HG02981 (cell line): ENCODE measurements at regions not wholly inside any gene's neighbourhood (a gene's known extent, or its start where the extent isn't known, plus 50 kb on each side); places are given as distances from the start of the nearest gene placed in this dataset.
"Not testable (repeated sequence)": the region's sequence is repeated elsewhere in the genome, so short reads cannot be mapped to it uniquely, and the experiment has no call there.

Experiments used
- ATAC-seq: cut with Tn5 transposase; IDR thresholded peaks from one replicate; pipeline ENCODE4 v1.9.1; 2021; ENCODE audit warnings: mild to moderate bottlenecking, moderate library complexity; ENCODE audit not compliant: unreplicated experiment

DNA sequence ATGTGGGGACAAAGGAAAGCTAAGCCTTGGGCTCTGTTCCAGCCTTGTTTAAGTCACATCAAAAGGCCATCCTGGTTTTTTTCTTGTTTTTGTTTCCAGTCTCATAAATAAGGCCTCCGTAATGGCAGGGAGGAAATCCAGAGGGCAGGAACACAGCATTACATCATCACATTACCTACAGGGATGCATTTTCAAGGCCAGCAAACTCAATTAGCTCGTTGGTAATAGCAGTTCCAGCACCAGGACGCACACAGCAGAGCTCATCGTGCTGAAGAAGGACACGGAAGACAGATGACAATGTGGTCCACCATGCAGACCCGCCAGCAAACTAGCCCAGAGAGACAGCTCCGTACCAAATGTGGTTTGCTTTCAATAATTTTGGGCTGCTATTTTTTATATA lies 1209.2 kb downstream of the TYW1 start:
- ATAC-seq, result no peak

DNA sequence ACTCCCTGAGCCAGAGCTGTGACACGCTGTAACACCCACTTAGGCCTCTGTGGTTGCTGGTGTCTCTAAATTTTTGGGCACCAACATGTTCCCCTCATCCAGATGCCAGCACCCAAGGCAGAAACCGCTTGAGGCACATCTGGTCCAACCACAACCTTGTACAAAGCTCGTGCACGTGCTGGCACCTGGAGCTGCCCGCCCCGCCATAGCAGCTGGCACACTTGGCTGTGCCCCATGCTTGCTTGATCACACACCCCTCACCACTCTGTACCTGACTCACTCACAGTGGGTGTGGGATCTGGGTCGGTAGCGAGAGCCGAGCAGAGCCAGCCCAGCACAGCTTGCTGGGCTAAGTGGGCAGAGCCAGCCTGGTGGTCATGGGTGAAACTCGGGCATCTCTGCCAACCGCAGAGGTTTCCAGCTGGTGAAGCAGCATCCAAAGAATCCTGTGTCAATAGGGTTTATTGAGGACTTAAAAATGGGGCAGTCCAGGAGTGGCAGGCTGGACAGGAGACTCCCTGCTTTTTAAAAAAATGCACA lies 1210.4 kb downstream of the TYW1 start:
- ATAC-seq, result no peak

DNA sequence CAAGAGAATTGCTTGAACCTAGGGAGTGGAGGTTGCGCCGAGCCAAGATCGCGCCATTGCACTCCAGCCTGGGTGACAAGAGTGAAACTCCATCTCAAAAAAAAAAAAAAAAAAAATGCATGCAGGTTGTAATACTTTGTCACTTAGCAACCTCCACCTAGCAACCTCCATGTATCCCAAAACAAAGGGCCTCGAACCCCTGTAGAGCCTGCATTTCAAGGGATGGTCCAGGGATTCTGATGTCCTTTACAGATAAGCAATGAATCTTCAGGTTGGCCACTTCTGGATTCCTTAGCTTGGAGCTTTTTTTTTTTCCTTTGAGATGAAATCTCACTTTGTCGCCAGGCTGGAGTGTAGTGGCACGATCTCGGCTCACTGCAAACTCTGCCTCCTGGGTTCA lies 1211.0 kb downstream of the TYW1 start:
- ATAC-seq, result no peak

DNA sequence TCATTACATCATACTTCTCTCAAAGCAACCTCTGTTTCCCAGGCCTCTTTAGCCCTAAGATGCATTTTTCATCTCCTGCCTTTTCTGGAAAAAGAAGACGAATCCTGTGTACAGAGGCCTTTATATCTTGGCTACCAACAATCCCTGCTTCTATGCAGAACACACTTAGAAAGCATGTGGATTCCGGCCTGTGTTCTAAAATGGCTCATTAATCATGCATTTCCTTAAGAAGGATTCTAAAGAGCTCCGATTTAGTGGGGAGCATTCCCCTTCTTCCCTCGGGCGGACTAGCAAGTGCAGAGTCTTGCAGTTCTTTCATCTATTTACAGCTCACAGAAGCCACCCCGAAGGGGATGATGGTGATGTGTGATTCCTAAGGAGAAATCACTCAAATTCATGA lies 1212.9 kb downstream of the TYW1 start:
- ATAC-seq, result no peak

DNA sequence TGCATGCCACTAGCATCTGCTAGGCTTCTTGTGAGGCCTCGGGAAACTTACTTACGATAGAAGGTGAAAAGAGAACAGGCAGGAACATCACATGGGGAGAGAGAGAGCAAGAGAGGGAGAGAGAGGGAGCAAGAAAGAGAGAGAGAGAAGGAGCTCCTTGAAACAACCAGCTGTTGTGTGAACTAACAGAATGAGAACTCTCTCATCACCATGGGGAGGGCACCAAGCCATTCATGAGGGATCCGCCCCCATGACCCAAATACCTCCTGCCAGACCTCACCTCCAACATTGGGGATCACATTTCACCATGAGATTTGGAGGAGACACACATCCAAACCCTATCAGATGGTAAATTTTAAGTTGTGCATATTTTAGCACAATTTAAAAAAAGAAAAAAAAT lies 1217.2 kb downstream of the TYW1 start:
- no peak for ATAC-seq

GRCh38 chr7:68216051-68216450 lies 1219.4 kb downstream of the TYW1 start:
- no peak for ATAC-seq

DNA sequence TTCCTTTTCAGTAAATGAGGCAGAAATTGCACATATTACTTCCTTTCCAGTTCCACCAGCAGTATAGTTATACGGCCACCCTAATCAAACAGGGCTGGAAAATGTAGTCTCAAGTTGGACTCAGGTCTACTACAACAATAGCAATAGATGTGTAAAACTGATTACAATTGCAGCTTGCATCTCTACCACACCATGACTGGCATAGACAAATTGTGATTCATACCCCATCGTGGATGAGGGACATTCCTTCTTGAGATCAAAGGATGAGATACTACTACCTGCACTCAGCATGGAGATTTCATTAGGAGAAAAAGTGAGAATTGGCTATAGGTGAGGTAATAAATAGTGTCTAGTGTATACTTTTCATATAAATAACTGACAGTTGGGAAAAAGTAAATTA lies 1220.8 kb downstream of the TYW1 start:
- no peak for ATAC-seq

- ATAC-seq, result no peak
Measured at GRCh38 chr7:68218461-68218860, 1221.8 kb downstream of the TYW1 start.

DNA sequence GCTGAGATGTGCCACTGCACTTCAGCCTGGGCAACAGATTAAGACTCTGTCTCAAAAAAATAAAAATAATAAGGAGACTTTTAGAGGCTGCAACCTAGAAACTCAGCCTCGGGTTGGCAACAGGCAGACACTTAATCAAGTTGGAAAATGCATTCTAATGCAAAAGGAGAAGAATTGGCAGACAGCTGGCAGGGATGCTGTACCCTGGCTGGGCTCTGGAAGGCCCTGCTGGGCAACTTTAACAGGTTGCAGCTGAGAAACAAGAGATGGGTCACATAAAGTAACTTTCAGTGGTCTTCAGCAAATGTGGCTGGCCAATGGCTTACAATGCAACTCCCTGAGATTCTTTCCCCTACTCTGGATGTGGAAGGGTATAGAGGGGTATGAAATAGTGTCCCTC lies 1225.7 kb downstream of the TYW1 start:
- ATAC-seq, result no peak

DNA sequence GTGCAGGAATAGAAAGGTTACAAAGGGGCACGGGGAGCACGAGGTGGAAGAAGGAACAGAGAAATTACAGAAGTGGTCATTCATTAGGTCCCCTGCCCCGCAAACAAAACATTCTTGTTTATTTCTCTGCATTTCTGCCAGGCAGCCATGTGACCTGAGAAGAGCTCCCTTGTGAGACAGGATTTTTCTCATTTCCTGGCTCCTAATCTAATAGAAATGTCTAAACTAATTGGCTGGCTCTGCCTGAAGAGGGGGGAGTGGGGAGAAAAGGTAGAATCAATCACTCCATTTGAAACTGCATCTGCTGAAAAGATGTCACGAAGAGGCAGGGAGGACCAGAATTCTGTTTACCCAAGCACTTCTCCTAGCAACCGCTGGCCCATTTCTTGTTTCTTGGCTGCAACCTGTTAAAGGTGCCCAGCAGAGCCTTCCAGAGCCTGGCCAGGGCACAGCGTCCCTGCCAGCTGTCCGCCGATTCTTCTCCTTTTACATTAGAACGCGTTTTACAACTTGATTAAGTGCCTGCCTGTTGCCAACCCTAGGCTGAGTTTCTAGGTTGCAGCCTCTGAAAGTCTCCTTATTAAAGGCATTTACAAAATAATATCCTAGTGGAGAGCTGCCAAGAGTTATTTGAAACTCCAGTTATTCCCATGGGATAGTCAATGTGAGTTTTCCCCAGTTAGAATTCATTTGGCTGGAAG lies 1227.6 kb downstream of the TYW1 start:
- ATAC-seq, result no peak

GRCh38 chr7:68231011-68231410 lies 1234.4 kb downstream of the TYW1 start:
- ATAC-seq, result not testable (repeated sequence)

- ATAC-seq, result no peak
Measured at GRCh38 chr7:68235937-68236336, 1239.3 kb downstream of the TYW1 start.

DNA sequence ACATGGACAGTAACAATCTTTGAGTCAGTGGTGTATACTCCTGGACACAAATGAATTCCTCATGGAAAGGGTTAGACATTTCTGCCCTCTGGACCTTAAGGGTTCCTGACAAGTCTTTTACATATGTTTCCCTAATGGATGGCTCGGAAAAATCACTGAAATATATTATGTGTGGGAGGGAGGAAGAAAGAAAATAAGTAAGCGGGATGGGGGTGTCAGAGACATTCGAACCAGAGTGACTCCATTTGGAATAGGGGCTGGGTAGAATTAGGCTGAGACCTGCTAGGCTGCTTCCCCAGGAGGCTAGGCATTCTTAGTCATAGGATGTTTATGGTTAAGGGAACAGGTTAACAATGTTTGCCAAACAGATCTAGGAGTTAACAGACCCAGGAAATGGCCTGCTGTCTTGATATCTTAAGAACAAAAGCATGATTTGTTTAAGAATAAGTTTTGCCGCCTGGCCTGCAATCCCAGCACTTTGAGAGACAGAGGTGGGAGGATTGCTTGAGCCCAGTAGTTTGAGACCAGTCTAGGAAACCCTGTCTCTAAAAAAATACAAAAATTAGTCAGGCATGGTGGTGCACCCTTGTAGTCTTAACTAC lies 1241.7 kb downstream of the TYW1 start:
- no peak for ATAC-seq

GRCh38 chr7:68243128-68243527 lies 1246.5 kb downstream of the TYW1 start:
- ATAC-seq, result no peak

- ATAC-seq, result no peak
Measured at GRCh38 chr7:68244389-68244788, 1247.8 kb downstream of the TYW1 start.

GRCh38 chr7:68245688-68246087 lies 1249.1 kb downstream of the TYW1 start:
- ATAC-seq, result no peak

DNA sequence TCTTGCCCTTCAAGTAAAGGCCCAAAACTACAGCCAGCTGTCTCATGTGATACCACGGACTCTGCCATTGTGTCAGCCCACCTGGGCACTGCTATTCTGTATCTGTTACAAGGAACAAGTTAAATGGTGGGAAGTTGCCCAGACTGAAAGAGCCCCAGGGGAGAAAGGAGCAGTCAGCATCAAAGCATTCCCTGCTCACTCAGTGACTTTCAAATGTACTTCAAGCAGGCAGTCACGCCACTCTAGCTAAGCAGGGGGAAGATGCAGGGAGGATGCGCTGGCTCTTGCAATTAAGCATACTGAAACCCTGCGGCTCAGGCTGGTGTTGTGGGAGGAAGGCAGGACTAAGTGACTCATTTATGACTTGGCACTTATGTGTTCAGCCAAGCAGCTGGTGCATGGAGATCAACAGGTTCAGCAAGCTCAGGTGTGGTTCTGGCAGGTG lies 1249.6 kb downstream of the TYW1 start:
- no peak for ATAC-seq

- no peak for ATAC-seq
Measured at GRCh38 chr7:68247126-68247525, 1250.5 kb downstream of the TYW1 start.

DNA sequence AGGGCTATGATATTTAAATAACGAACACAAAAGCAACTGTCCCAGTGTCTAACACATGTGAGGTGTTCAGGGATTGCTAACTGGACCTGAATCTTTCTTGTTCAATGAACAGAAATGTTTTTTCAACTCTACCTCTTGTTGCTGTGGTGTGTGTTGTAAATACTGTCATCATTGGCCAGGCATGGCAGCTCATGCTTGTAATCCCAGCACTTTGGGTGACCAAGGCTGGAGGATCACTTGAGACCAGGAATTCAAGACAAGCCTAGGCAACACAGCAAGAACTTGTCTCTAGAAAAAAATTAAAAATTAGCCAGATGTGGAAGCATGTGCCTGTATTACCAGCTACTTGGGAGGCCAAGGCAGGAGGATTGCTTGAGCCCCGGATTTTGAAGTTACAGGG lies 1250.9 kb downstream of the TYW1 start:
- ATAC-seq, result no peak

DNA sequence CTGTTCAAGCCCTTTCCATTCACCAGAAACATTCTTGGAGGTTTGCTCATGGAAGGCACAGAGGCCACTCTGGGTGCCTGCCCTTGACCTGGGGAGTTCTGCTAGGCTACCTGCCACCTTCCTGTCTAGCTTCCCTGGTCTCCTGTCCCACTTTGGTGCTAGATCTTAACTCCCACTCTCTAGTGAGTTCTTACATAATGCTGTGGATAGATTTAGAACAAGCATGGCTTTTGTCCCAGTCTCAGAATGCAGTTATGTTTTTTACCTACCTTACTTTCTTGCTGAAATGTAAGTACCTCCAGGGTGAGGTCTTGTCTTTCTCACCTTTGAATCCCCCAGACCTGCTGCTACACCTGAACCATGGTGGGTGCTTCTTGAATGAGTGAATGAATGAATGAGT lies 1252.3 kb downstream of the TYW1 start:
- ATAC-seq, result no peak

- no peak for ATAC-seq
Measured at GRCh38 chr7:68249611-68250010, 1253.0 kb downstream of the TYW1 start.

- no peak for ATAC-seq
Measured at GRCh38 chr7:68250143-68250542, 1253.5 kb downstream of the TYW1 start.

DNA sequence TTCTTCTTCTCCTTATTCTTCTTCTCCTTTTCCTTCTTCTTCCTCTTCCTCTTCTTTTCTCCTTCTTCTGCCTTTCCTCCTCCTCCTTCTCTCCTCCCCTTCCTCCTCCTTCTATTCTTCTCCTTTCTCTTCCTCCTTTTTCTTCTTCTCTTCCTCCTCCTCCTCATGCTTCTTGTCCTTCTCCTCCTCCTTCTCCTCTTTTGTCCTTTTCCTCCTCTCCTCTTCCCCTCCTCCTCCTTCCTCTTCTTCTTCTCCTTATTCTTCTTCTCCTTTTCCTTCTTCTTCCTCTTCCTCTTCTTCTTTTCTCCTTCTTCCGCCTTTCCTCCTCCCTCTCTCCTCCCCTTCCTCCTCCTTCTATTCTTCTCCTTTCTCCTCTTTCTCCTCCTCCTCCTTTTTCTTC lies 1258.2 kb downstream of the TYW1 start:
- ATAC-seq, result not testable (repeated sequence)
